ENCODE measurements at regions not wholly inside any gene's neighbourhood (a gene's known extent, or its start where the extent isn't known, plus 50 kb on each side); places are given as distances from the start of the nearest gene placed in this dataset.
"Not testable (repeated sequence)": the region's sequence is repeated elsewhere in the genome, so short reads cannot be mapped to it uniquely, and the experiment has no call there.

DNA sequence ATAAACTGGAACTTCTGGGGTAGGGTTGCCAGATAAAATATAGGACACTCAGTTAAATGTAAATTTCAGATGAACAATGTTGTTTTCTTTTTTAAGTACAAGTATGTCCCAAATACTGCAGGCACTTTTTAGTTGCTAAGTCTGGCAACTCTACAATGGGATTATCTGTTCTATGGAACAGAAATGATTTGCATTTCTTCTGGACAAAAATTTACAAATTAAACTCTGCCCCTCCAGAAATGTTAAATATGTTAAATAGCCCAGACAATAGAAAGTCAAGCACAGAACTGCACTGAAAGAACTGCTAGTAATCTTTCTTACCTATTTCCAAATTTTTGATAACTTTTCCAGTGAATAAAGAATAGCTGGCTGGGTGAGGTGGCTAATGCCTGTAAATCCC is 140.1 kb upstream of the DDX53 start:
- no peak overlapping the region for H3K56ac ChIP-seq (ENCODE audit: insufficient read length, low read depth, low read length)
- H2BK20ac ChIP-seq (ENCODE audit: low read depth, low read length, poor library complexity, severe bottlenecking), result no peak overlapping the region
- no peaks in the 10 kb centered on the region; the same call in 1 of the 2 replicates for H3K79me2 ChIP-seq (ENCODE audit: insufficient read depth, low read length)
- no peak overlapping the region for H3K23ac ChIP-seq (ENCODE audit: insufficient read length, low read depth, low read length)
- no peak overlapping the region for H2AFZ ChIP-seq (ENCODE audit: low read length)
- no peak overlapping the region for H3T11ph ChIP-seq (ENCODE audit: low read length)
- no peak overlapping the region for H2AK5ac ChIP-seq (ENCODE audit: insufficient read length, low read length)
- no peak overlapping the region for H3K27ac ChIP-seq (ENCODE audit: insufficient read length, low read depth, low read length)
- H2BK15ac ChIP-seq (ENCODE audit: low read depth, low read length), result no peak overlapping the region
- H4K20me1 ChIP-seq (ENCODE audit: control insufficient read depth, insufficient read depth, insufficient read length), result no peaks in the 10 kb centered on the region
- H3K14ac ChIP-seq (ENCODE audit: insufficient read depth, low read length), result no peak overlapping the region
- no peak overlapping the region for H3K4me2 ChIP-seq (ENCODE audit: insufficient read depth, insufficient read length, low read length)
- H4K5ac ChIP-seq (ENCODE audit: insufficient read length, low read depth, low read length), result no peak overlapping the region
- Mint-ChIP-seq H3K36me3 (ENCODE audit: insufficient read depth in 1 of 3, low read depth in 3 of 3) (no peaks in the 10 kb centered on the region), H3K9me3 (peaks cover 3 to 14% of the 10 kb centered on the region in 2 experiments; a peak in 4 of 5 replicates), H3K27ac (no peak overlapping the region), H3K4me3 (no peak overlapping the region), H3K27me3 (ENCODE audit: low read depth) (no peaks in the 10 kb centered on the region), H3K4me1 (peaks cover 0 to 3% of the 10 kb centered on the region in 2 experiments; a peak in 1 of 4 replicates)
- no peak overlapping the region for H4K8ac ChIP-seq (replicated peaks; ENCODE audit: insufficient read length, low read depth, low read length)
- DNase-seq, result no peak
- H2BK5ac ChIP-seq (ENCODE audit: insufficient read length, low read length), result no peak overlapping the region
- H3K79me1 ChIP-seq (ENCODE audit: insufficient read depth, low read depth, low read length, poor library complexity, severe bottlenecking), result no peaks in the 10 kb centered on the region
- H3K9me3 ChIP-seq (ENCODE audit: control insufficient read depth, low read depth, low read length), result no peaks in the 10 kb centered on the region
- H3K18ac ChIP-seq (ENCODE audit: insufficient read length, low read depth, low read length), result no peak overlapping the region
- no peaks in the 10 kb centered on the region for H3K4me1 ChIP-seq (ENCODE audit: insufficient read depth, low read length)
- no peak overlapping the region for H4K91ac ChIP-seq (ENCODE audit: insufficient read length, low read depth, low read length)
- H2BK12ac ChIP-seq (ENCODE audit: insufficient read length, low read depth, low read length), result no peak overlapping the region
- H3K23me2 ChIP-seq (ENCODE audit: insufficient read length, low read depth, low read length, poor library complexity, severe bottlenecking), result no peaks in the 10 kb centered on the region
- H3K27me3 ChIP-seq (ENCODE audit: insufficient read depth, low read length), result no peaks in the 10 kb centered on the region
- no peak for TF ChIP-seq CTCF (conservative IDR thresholded peaks at IDR 0.05)
- H3K9ac ChIP-seq (ENCODE audit: extremely low read depth, insufficient read length, low read length), result no peak overlapping the region
- H3K4ac ChIP-seq (ENCODE audit: low read depth, low read length), result no peak overlapping the region
- no peak overlapping the region for H2BK120ac ChIP-seq (ENCODE audit: low read depth, low read length, poor library complexity, severe bottlenecking)

DNA sequence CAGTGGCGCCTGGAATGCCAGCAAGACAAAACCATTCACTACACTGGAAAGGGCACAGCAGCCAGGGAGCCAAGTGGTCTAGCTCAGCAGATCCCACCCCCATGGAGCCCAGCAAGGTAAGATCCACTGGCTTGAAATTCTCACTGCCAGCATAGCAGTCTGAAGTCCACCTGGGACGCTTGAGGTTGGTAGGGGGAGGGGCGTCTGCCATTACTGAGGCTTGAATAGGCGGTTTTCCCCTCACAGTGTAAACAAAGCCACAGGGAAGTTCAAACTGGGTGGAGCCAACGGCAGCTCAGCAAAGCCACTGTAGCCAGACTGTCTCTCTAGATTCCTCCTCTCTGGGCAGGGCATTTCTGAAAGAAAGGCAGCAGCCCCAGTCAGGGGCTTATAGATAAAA is 133.0 kb upstream of the DDX53 start:
- not testable (repeated sequence) for H3K4me1 ChIP-seq (ENCODE audit: insufficient read depth, low read length)

More for the DNA sequence above, 133.0 kb upstream of the DDX53 start:
- H3K4me3 Mint-ChIP-seq; H3K9me3 ChIP-seq (ENCODE audit: control insufficient read depth, low read depth, low read length); H4K91ac ChIP-seq (ENCODE audit: insufficient read length, low read depth, low read length); H3K27ac Mint-ChIP-seq; H2BK20ac ChIP-seq (ENCODE audit: low read depth, low read length, poor library complexity, severe bottlenecking); H3T11ph ChIP-seq (ENCODE audit: low read length); H4K20me1 ChIP-seq (ENCODE audit: control insufficient read depth, insufficient read depth, insufficient read length); H2AFZ ChIP-seq (ENCODE audit: low read length); H3K4me2 ChIP-seq (ENCODE audit: insufficient read depth, insufficient read length, low read length); H3K27ac ChIP-seq (ENCODE audit: insufficient read length, low read depth, low read length); H3K23ac ChIP-seq (ENCODE audit: insufficient read length, low read depth, low read length); H2BK12ac ChIP-seq (ENCODE audit: insufficient read length, low read depth, low read length); H4K8ac ChIP-seq (replicated peaks; ENCODE audit: insufficient read length, low read depth, low read length); H2BK5ac ChIP-seq (ENCODE audit: insufficient read length, low read length); H3K14ac ChIP-seq (ENCODE audit: insufficient read depth, low read length); H3K79me1 ChIP-seq (ENCODE audit: insufficient read depth, low read depth, low read length, poor library complexity, severe bottlenecking); H3K27me3 ChIP-seq (ENCODE audit: insufficient read depth, low read length); H2BK120ac ChIP-seq (ENCODE audit: low read depth, low read length, poor library complexity, severe bottlenecking); H3K23me2 ChIP-seq (ENCODE audit: insufficient read length, low read depth, low read length, poor library complexity, severe bottlenecking); H4K5ac ChIP-seq (ENCODE audit: insufficient read length, low read depth, low read length); H3K9ac ChIP-seq (ENCODE audit: extremely low read depth, insufficient read length, low read length); H3K18ac ChIP-seq (ENCODE audit: insufficient read length, low read depth, low read length); H3K56ac ChIP-seq (ENCODE audit: insufficient read length, low read depth, low read length); H3K79me2 ChIP-seq (ENCODE audit: insufficient read depth, low read length); H3K4me1 Mint-ChIP-seq; H2AK5ac ChIP-seq (ENCODE audit: insufficient read length, low read length); H3K27me3 Mint-ChIP-seq (ENCODE audit: low read depth); H2BK15ac ChIP-seq (ENCODE audit: low read depth, low read length); H3K4ac ChIP-seq (ENCODE audit: low read depth, low read length): not testable (repeated sequence)
- Mint-ChIP-seq H3K9me3 (peaks cover 51 to 63% of the 10 kb centered on the region in 2 experiments), H3K36me3 (ENCODE audit: insufficient read depth in 1 of 3, low read depth in 3 of 3) (peaks cover 10 to 39% (median 34%) of the 10 kb centered on the region in 3 experiments)
- WGBS (ENCODE audit: extremely low coverage, insufficient read length, low lambda C conversion rate), result no CpG with 5 or more reads among the region's 5 CpGs
- DNase-seq, result peak; percentile 22
